ENCODE measurements at regions not wholly inside any gene's neighbourhood (a gene's known extent, or its start where the extent isn't known, plus 50 kb on each side); places are given as distances from the start of the nearest gene placed in this dataset.

- TF ChIP-seq POLR2AphosphoS5 (IDR thresholded peaks at IDR 0.05; ENCODE audit: low read depth, low read length) (no peak), POLR2A (IDR thresholded peaks at IDR 0.05; ENCODE audit: low read depth, low read length) (no peak), TAF1 (IDR thresholded peaks at IDR 0.05; ENCODE audit: borderline replicate concordance, low read depth, low read length) (no peak)
Measured at GRCh38 chr4:156029691-156030090, 76.0 kb upstream of the CTSO start.
